ENCODE measurements at regions not wholly inside any gene's neighbourhood (a gene's known extent, or its start where the extent isn't known, plus 50 kb on each side); places are given as distances from the start of the nearest gene placed in this dataset.

- BruUV-seq (replicated peaks): no TSS peak
- CTCF ChIA-PET: no interaction called here
- H3K27me3 Mint-ChIP-seq (ENCODE audit: unreplicated experiment): no peaks in the 10 kb centered on the region
- intact Hi-C loops (cut with micrococcal nuclease; ENCODE audit: unreplicated experiment): no loop called here
- peaks cover 11% of the 10 kb centered on the region for H3K4me1 Mint-ChIP-seq (ENCODE audit: low read depth, unreplicated experiment)
- no peak overlapping the region for H3K27ac Mint-ChIP-seq (ENCODE audit: unreplicated experiment)
- TF ChIP-seq CTCF (IDR thresholded peaks at IDR 0.05; ENCODE audit: unreplicated experiment): no peak
- no peak overlapping the region for H3K4me3 Mint-ChIP-seq (ENCODE audit: low read depth, unreplicated experiment)
- peak; percentile 7 for DNase-seq
- H3K36me3 Mint-ChIP-seq (ENCODE audit: insufficient read depth, unreplicated experiment): peaks cover 6% of the 10 kb centered on the region
- H3K9me3 Mint-ChIP-seq (ENCODE audit: low read depth, unreplicated experiment): no peaks in the 10 kb centered on the region
These were observed 473.0 kb upstream of the NWD2 start for GRCh38 chr4:36771411-36772153.

DNA sequence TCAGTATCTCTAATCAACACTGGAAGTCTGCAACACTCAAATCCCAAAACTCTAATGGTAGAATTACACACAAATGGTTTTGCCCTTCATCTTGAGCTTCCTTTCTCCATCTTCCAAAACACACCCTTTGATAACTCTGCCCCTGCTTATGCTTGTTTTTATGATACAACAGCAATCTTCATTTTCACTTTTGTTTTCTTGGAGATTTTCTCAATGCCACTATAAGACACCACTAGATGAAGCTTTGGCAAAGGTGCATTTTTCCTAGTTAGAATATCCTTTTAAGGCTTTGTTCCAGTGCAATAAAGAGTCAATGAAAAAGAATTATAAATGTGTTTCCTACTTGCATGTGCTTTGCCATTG lies 472.4 kb upstream of the NWD2 start:
- no TSS peak for BruUV-seq (replicated peaks)
- no peak overlapping the region for H3K27ac Mint-ChIP-seq (ENCODE audit: unreplicated experiment)

GRCh38 chr4:36773467-36773866 lies 471.1 kb upstream of the NWD2 start:
- DNase-seq: no peak
- peaks cover 11% of the 10 kb centered on the region for H3K4me1 Mint-ChIP-seq (ENCODE audit: low read depth, unreplicated experiment)
- H3K27me3 Mint-ChIP-seq (ENCODE audit: unreplicated experiment): no peaks in the 10 kb centered on the region
- H3K9me3 Mint-ChIP-seq (ENCODE audit: low read depth, unreplicated experiment): no peaks in the 10 kb centered on the region
- BruUV-seq (replicated peaks): no TSS peak
- CTCF ChIA-PET: interaction anchor here (0.5 kb wide), 1 partner anchor 614 kb away, joined by 3 read pairs; no protein-coding TSS in a partner anchor
- no peak overlapping the region for H3K4me3 Mint-ChIP-seq (ENCODE audit: low read depth, unreplicated experiment)
- peaks cover 6% of the 10 kb centered on the region for H3K36me3 Mint-ChIP-seq (ENCODE audit: insufficient read depth, unreplicated experiment)
- no peak for TF ChIP-seq CTCF (IDR thresholded peaks at IDR 0.05; ENCODE audit: unreplicated experiment)
- no peak overlapping the region for H3K27ac Mint-ChIP-seq (ENCODE audit: unreplicated experiment)
- intact Hi-C loops (cut with micrococcal nuclease; ENCODE audit: unreplicated experiment): no loop called here

More for the DNA sequence above, 472.4 kb upstream of the NWD2 start:
- no peak for TF ChIP-seq CTCF (IDR thresholded peaks at IDR 0.05; ENCODE audit: unreplicated experiment)
- H3K9me3 Mint-ChIP-seq (ENCODE audit: low read depth, unreplicated experiment): no peaks in the 10 kb centered on the region
- CTCF ChIA-PET: no interaction called here
- peaks cover 11% of the 10 kb centered on the region for H3K4me1 Mint-ChIP-seq (ENCODE audit: low read depth, unreplicated experiment)
- no peaks in the 10 kb centered on the region for H3K27me3 Mint-ChIP-seq (ENCODE audit: unreplicated experiment)
- no peak overlapping the region for H3K4me3 Mint-ChIP-seq (ENCODE audit: low read depth, unreplicated experiment)
- intact Hi-C loops (cut with micrococcal nuclease; ENCODE audit: unreplicated experiment): no loop called here
- no peak for DNase-seq
- peaks cover 6% of the 10 kb centered on the region for H3K36me3 Mint-ChIP-seq (ENCODE audit: insufficient read depth, unreplicated experiment)

DNA sequence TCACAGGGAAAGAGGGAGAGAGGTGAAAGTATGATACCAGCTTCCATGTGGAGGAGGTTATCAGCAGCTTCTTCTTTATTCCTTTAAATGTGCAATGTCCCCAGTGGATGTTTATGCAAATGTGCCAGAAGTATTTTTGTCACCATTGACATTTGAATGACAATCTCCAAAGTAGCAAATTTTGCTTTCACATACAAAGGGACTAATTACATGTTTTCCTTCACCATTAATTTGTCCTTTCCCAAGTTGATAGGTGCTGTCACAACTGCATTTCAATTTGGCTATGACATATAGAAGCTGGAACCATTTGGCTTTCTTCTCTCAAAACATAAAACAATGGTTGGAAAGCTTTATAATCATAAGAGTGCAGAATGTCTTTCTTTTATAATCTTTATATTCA lies 469.0 kb upstream of the NWD2 start:
- Mint-ChIP-seq H3K4me3 (ENCODE audit: low read depth, unreplicated experiment) (no peak overlapping the region), H3K4me1 (ENCODE audit: low read depth, unreplicated experiment) (peaks cover 11% of the 10 kb centered on the region), H3K9me3 (ENCODE audit: low read depth, unreplicated experiment) (no peaks in the 10 kb centered on the region), H3K27ac (ENCODE audit: unreplicated experiment) (no peak overlapping the region), H3K36me3 (ENCODE audit: insufficient read depth, unreplicated experiment) (peaks cover 6% of the 10 kb centered on the region), H3K27me3 (ENCODE audit: unreplicated experiment) (no peaks in the 10 kb centered on the region)
- no TSS peak for BruUV-seq (replicated peaks)
- no peak for DNase-seq
- CTCF ChIA-PET: no interaction called here
- TF ChIP-seq CTCF (IDR thresholded peaks at IDR 0.05; ENCODE audit: unreplicated experiment): no peak
- intact Hi-C loops (cut with micrococcal nuclease; ENCODE audit: unreplicated experiment): no loop called here

Measured in Calu3 (cell line).